ENCODE measurements at regions not wholly inside any gene's neighbourhood (a gene's known extent, or its start where the extent isn't known, plus 50 kb on each side); places are given as distances from the start of the nearest gene placed in this dataset.

DNA sequence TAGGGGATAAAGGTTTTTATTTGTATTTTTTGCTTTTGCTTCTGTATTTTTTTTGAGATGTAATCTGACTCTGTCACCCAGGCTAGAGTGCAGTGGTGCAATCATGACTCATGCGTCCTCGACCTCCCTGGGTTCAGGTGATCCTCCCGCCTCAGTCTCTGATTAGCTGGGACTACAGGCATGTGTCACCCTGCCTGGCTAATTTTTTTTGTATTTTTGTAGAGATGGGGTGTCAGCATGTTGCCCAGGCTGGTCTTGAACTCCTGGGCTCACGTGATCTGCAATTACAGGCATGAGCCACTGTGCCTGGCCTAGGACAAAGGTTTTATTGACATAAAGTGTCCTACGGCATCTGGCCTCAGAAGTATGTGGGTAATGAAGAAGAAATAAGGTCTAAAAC lies 297.1 kb upstream of the C9orf72 start:
- Histone ChIP-seq H3K27me3 (no peaks in the 10 kb centered on the region), H3K36me3 (no peaks in the 10 kb centered on the region), H3K9me3 (no peaks in the 10 kb centered on the region), H3K4me1 (peaks cover 0 to 13% (median 0%) of the 10 kb centered on the region in 4 donors), H3K4me3 (no peak overlapping the region), H3K27ac (peak overlapping the region in 1 of 3 donors; percentile 52)
- ATAC-seq: peak; percentile 51 to 96 (median 90)
- WGBS (ENCODE audit: insufficient coverage, low coverage, low lambda C conversion rate, missing lambda C conversion rate): 38% methylated on average over 5 of the region's 5 CpGs
- TF ChIP-seq, protein P1, sequence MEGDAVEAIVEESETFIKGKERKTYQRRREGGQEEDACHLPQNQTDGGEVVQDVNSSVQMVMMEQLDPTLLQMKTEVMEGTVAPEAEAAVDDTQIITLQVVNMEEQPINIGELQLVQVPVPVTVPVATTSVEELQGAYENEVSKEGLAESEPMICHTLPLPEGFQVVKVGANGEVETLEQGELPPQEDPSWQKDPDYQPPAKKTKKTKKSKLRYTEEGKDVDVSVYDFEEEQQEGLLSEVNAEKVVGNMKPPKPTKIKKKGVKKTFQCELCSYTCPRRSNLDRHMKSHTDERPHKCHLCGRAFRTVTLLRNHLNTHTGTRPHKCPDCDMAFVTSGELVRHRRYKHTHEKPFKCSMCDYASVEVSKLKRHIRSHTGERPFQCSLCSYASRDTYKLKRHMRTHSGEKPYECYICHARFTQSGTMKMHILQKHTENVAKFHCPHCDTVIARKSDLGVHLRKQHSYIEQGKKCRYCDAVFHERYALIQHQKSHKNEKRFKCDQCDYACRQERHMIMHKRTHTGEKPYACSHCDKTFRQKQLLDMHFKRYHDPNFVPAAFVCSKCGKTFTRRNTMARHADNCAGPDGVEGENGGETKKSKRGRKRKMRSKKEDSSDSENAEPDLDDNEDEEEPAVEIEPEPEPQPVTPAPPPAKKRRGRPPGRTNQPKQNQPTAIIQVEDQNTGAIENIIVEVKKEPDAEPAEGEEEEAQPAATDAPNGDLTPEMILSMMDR (IDR thresholded peaks at IDR 0.05): no peak
- TF ChIP-seq POLR2A (IDR thresholded peaks at IDR 0.05): no peak
- intact Hi-C loops (cut with DNase I): no loop called here
- peak; percentile 34 to 76 (median 70) for DNase-seq

DNA sequence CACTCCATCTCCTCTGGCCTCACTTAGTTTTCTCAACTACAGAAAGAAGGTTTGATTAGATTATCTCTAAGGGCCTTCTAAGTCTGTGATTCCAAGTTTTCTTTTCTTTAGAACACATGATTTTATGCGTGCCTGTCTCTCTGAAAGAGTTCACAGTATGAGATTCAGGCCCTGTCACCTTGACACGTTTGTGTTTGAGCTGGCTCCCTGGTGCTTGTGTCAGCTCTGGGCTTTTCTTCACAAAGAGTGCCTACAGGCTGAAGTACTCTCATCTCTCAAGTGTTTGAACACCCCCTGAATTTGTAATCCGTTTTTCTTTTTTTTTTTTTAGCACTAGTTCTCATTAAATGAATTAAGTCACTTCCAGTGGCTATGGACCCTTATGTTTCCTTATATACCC lies 306.9 kb upstream of the C9orf72 start:
- TF ChIP-seq, protein P1 (IDR thresholded peaks at IDR 0.05): no peak
- TF ChIP-seq POLR2A (IDR thresholded peaks at IDR 0.05): no peak
- no peaks in the 10 kb centered on the region for H3K9me3 ChIP-seq
- DNase-seq (no peak), ATAC-seq (no peak)
- H3K4me1 ChIP-seq: no peaks in the 10 kb centered on the region
- intact Hi-C loops (cut with DNase I): loop anchor here in 1 of 2 donors (10.0 kb wide), 1 partner anchor 155 kb away; no protein-coding TSS in a partner anchor
- 36% methylated on average over 3 of the region's 3 CpGs for WGBS (ENCODE audit: insufficient coverage, low coverage, low lambda C conversion rate, missing lambda C conversion rate)
- no peaks in the 10 kb centered on the region for H3K36me3 ChIP-seq
- H3K4me3 ChIP-seq: no peak overlapping the region
- no peaks in the 10 kb centered on the region for H3K27me3 ChIP-seq
- H3K27ac ChIP-seq: no peak overlapping the region

DNA sequence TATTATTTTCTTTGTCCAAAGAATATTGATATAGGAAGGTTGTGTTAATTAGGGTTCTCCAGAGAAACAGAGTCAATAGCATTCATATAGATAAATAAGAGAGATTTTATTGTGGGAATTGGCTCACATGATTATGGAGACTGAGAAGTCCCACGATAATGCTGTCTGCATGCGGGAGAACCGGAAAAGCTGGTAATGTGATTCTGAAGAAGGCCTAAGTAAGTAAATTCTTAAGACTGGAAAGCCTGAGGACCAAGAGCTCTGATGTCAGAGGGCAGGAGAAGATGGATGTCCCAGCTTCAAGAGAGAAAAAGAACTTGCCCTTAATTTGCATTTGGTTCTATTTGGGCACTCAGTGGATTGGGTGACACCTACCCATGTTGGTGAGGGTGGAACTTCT lies 307.4 kb upstream of the C9orf72 start:
- DNase-seq (no peak), ATAC-seq (no peak)
- TF ChIP-seq POLR2A (IDR thresholded peaks at IDR 0.05): no peak
- TF ChIP-seq, protein P1 (IDR thresholded peaks at IDR 0.05): no peak
- no peaks in the 10 kb centered on the region for H3K9me3 ChIP-seq
- no peak overlapping the region for H3K4me3 ChIP-seq
- no peaks in the 10 kb centered on the region for H3K36me3 ChIP-seq
- intact Hi-C loops (cut with DNase I): loop anchor here in 1 of 2 donors (10.0 kb wide), 1 partner anchor 156 kb away; no protein-coding TSS in a partner anchor
- H3K4me1 ChIP-seq: no peaks in the 10 kb centered on the region
- 90% methylated on average over 3 of the region's 3 CpGs for WGBS (ENCODE audit: insufficient coverage, low coverage, low lambda C conversion rate, missing lambda C conversion rate)
- no peak overlapping the region for H3K27ac ChIP-seq
- no peaks in the 10 kb centered on the region for H3K27me3 ChIP-seq

DNA sequence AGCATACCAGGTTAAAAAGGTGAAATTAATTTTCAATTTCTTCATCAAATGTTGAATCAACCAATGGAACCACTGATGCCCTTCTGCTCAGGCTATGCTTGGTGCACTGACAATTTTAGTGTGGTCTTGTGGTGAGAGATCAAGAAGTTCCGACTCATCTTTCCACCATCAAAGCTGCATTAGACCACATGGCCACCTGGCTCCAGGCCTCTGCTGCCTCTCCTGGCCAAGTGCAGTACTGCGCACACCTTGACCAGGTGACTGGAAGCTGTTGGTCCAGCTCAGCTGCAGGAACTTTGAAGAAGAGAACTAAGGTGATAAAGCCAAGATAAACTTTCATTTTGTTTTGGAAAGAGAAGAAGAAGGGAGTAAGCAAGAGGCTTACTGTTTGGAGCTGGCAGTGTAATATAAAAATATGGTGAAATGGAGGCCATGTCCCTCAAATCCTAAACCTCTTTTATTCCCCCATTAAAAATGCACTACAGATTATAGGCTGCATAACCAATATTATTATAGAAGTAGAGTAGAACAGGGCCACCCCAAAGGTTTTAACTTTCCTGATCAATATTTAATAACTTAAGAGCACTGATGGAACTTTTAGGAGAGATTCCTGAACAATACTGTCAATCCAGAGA lies 315.5 kb upstream of the C9orf72 start:
- ATAC-seq: peak; percentile 66 to 91 (median 84)

More for the DNA sequence above, 315.5 kb upstream of the C9orf72 start:
- Histone ChIP-seq H3K27ac (no peak overlapping the region), H3K4me1 (no peaks in the 10 kb centered on the region), H3K4me3 (no peak overlapping the region), H3K9me3 (no peaks in the 10 kb centered on the region), H3K36me3 (no peaks in the 10 kb centered on the region), H3K27me3 (no peaks in the 10 kb centered on the region)
- DNase-seq: peak in 2 of 3 donors; percentile 51 to 56
- TF ChIP-seq, protein P1 (IDR thresholded peaks at IDR 0.05): peak; percentile 49 to 83 (median 76)
- no peak for TF ChIP-seq POLR2A (IDR thresholded peaks at IDR 0.05)
- 68% methylated on average over 2 of the region's 2 CpGs for WGBS (ENCODE audit: insufficient coverage, low coverage, low lambda C conversion rate, missing lambda C conversion rate)
- intact Hi-C loops (cut with DNase I): loop anchor here in 1 of 2 donors (10.0 kb wide), 1 partner anchor 164 kb away; no protein-coding TSS in a partner anchor

Measured in right lobe of liver (tissue), 6 donors.